Kidney (tissue), 13 donors: ENCODE measurements at regions not wholly inside any gene's neighbourhood (a gene's known extent, or its start where the extent isn't known, plus 50 kb on each side); places are given as distances from the start of the nearest gene placed in this dataset.

ENCODE experiments used
- DNase-seq, 5 donors: peaks; one replicate each; pipeline ENCODE4 v3.0.0-alpha.2; 2013 to 2020
- FAIRE-seq: peaks from 2 replicates; lab custom pipeline; 2012; peaks lifted over from hg19 to GRCh38; lab: Jason Lieb, UNC
- H3K27ac ChIP-seq, 2 donors: one replicate each; pipeline ENCODE4 v1.7.0; 2013; ENCODE audit warnings: low read depth in 2 of 2, low read length in 2 of 2, inconsistent platforms in 1 of 2
- H3K27me3 ChIP-seq: one replicate; pipeline ENCODE4 v1.7.1; 2013; ENCODE audit warnings: low read length, inconsistent platforms; ENCODE audit not compliant: control insufficient read depth, insufficient read depth
- H3K36me3 ChIP-seq, 3 donors: one replicate each; pipeline versions ENCODE4 v1.7.0 to v1.7.1; 2013; ENCODE audit warnings: low read length in 3 of 3, control low read depth in 1 of 3, inconsistent platforms in 1 of 3; ENCODE audit not compliant: insufficient read depth in 3 of 3, control insufficient read depth in 2 of 3
- H3K4me1 ChIP-seq, 3 donors: one replicate each; pipeline versions ENCODE4 v1.7.0 to v1.7.1; 2013; ENCODE audit warnings: low read length in 3 of 3, inconsistent platforms in 1 of 3, low read depth in 1 of 3; ENCODE audit not compliant: control insufficient read depth in 2 of 3, insufficient read depth in 2 of 3
- H3K4me3 ChIP-seq, 3 donors: one replicate each; pipeline versions ENCODE4 v1.7.0 to v1.8.1; 2013; ENCODE audit warnings: low read length in 3 of 3, control low read depth in 1 of 3, inconsistent platforms in 1 of 3
- H3K9ac ChIP-seq, 3 donors: one replicate each; pipeline versions ENCODE4 v1.7.0 to v1.7.1; 2013; ENCODE audit warnings: low read length in 3 of 3, control low read depth in 1 of 3, inconsistent platforms in 1 of 3
- H3K9me3 ChIP-seq, 3 donors: one replicate each; pipeline versions ENCODE4 v1.7.0 to v1.7.1; 2013; ENCODE audit warnings: low read length in 3 of 3, control low read depth in 1 of 3, inconsistent platforms in 1 of 3; ENCODE audit not compliant: control insufficient read depth in 2 of 3, insufficient read depth in 1 of 3
- intact Hi-C: fragments of 100-400 bp; cut with DNase I; formaldehyde crosslinking; loops from one replicate; pipeline ENCODE4 v1.11.1; 2022
- TF ChIP-seq, protein P1 (sequence below): IDR thresholded peaks from 3 replicates; pipeline ENCODE4 v1.5.1; 2012; ENCODE audit warnings: mild to moderate bottlenecking, moderate library complexity, borderline replicate concordance; ENCODE audit not compliant: insufficient read depth; ENCODE audit errors: extremely low read depth
- donor health status: control.
- donor health status: control.
- donor health status: control.
- donor health status: control.
- donor health status: control.
- donor health status: DM: yes; HTN: yes; CAD: no.
- donor health status: Normal renal cell carcinoma (clear cell type).

DNA sequence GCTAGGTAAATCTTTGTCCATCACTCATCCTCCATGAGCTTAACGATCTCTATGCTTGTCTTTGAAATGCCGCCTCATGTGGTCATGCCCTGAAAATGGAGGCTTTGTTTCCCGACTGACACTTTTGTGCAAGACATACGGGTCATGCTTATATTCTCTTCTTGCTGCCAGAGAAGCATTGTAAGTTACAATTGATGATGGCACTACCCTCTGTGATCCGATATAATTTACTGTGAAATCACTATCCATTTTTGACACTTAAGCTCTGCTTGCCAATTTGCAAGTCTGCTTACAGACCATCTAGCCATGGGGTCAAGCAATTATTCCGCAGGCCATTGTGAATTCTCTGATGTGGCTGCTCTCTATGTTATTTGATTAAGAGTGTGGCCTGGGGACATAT lies 650.0 kb downstream of the FLRT2 start:
- intact Hi-C loops = no loop called here
- H3K4me1 ChIP-seq = no peaks in the 10 kb centered on the region
- H3K9ac ChIP-seq = no peak overlapping the region
- no peaks in the 10 kb centered on the region for H3K27me3 ChIP-seq
- DNase-seq (no peak), FAIRE-seq (no peak)
- TF ChIP-seq, protein P1, sequence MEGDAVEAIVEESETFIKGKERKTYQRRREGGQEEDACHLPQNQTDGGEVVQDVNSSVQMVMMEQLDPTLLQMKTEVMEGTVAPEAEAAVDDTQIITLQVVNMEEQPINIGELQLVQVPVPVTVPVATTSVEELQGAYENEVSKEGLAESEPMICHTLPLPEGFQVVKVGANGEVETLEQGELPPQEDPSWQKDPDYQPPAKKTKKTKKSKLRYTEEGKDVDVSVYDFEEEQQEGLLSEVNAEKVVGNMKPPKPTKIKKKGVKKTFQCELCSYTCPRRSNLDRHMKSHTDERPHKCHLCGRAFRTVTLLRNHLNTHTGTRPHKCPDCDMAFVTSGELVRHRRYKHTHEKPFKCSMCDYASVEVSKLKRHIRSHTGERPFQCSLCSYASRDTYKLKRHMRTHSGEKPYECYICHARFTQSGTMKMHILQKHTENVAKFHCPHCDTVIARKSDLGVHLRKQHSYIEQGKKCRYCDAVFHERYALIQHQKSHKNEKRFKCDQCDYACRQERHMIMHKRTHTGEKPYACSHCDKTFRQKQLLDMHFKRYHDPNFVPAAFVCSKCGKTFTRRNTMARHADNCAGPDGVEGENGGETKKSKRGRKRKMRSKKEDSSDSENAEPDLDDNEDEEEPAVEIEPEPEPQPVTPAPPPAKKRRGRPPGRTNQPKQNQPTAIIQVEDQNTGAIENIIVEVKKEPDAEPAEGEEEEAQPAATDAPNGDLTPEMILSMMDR = no peak
- no peaks in the 10 kb centered on the region for H3K36me3 ChIP-seq
- H3K4me3 ChIP-seq = no peak overlapping the region
- no peak overlapping the region for H3K27ac ChIP-seq
- no peaks in the 10 kb centered on the region for H3K9me3 ChIP-seq

- H3K4me1 ChIP-seq = no peaks in the 10 kb centered on the region
- no peak overlapping the region for H3K4me3 ChIP-seq
- TF ChIP-seq, protein P1 = no peak
- no peak overlapping the region for H3K27ac ChIP-seq
- no peak for FAIRE-seq
- no peak for DNase-seq
- H3K9me3 ChIP-seq = no peaks in the 10 kb centered on the region
- no peak overlapping the region for H3K9ac ChIP-seq
- H3K36me3 ChIP-seq = no peaks in the 10 kb centered on the region
- no peaks in the 10 kb centered on the region for H3K27me3 ChIP-seq
- intact Hi-C loops = no loop called here
Measured at GRCh38 chr14:86168371-86168770, 638.4 kb downstream of the FLRT2 start.

GRCh38 chr14:86166541-86166940 lies 636.6 kb downstream of the FLRT2 start:
- Histone ChIP-seq H3K4me1 (no peaks in the 10 kb centered on the region), H3K9me3 (no peaks in the 10 kb centered on the region), H3K27me3 (no peaks in the 10 kb centered on the region), H3K9ac (no peak overlapping the region), H3K36me3 (no peaks in the 10 kb centered on the region), H3K4me3 (no peak overlapping the region), H3K27ac (no peak overlapping the region)
- FAIRE-seq (no peak), DNase-seq (no peak)
- TF ChIP-seq, protein P1 = no peak
- intact Hi-C loops = no loop called here

DNA sequence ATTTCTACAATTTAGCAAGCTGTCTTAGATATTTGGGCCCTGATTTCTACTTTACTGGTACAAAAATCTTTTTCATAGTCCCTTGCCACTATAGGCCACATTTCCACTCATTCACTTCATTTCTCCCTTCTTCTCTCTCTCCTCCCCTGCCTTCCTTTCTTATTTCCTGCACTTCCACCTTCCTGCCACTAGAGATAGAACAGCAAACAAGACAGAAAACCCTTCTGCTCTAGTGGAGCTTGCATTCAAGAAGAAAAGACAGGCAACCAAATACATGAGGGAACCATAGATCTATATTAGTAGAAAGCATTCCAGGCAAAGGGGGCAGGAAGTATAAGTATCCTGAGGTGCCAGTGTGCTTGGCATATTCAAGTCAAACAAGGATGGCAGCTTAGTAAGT lies 623.5 kb downstream of the FLRT2 start:
- Histone ChIP-seq H3K9me3 (peaks cover 0 to 1% (median 0%) of the 10 kb centered on the region in 3 donors), H3K9ac (no peak overlapping the region), H3K27ac (no peak overlapping the region), H3K4me1 (no peaks in the 10 kb centered on the region), H3K27me3 (no peaks in the 10 kb centered on the region), H3K4me3 (no peak overlapping the region), H3K36me3 (no peaks in the 10 kb centered on the region)
- FAIRE-seq = no peak
- TF ChIP-seq, protein P1 = no peak
- no peak for DNase-seq
- intact Hi-C loops = no loop called here
